NCI-H524 (cell line): ENCODE measurements at regions not wholly inside any gene's neighbourhood (a gene's known extent, or its start where the extent isn't known, plus 50 kb on each side); places are given as distances from the start of the nearest gene placed in this dataset.
"Not testable (repeated sequence)": the region's sequence is repeated elsewhere in the genome, so short reads cannot be mapped to it uniquely, and the experiment has no call there.

Experiments used
- DNase-seq, 2 experiments: peaks; one replicate each; lab custom pipeline; 2025; lab: John Stamatoyannopoulos, UW

GRCh38 chr9:81741103-81741502, 51.8 kb upstream of the TLE1 start:
- no peak for DNase-seq

DNA sequence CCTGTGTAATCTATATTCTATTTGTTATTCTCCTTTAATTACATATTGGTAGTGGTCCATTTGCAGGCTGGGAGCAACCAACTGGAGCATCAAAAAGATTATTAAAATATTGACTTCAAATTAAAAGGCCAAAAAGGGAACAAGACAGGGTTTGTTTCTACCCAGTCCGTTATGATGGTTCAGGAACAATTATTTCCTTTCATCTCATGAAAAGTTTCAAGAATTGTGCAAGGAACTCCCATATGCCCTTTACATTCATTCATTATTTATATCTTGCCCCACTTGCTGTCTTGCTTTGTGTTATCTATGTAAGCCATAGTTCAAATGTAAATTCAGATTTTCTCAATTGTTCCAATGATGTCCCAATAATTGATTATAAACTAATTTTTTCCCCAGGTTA, 58.7 kb upstream of the TLE1 start:
- DNase-seq: no peak

GRCh38 chr9:81753436-81753835, 64.1 kb upstream of the TLE1 start:
- DNase-seq: no peak

DNA sequence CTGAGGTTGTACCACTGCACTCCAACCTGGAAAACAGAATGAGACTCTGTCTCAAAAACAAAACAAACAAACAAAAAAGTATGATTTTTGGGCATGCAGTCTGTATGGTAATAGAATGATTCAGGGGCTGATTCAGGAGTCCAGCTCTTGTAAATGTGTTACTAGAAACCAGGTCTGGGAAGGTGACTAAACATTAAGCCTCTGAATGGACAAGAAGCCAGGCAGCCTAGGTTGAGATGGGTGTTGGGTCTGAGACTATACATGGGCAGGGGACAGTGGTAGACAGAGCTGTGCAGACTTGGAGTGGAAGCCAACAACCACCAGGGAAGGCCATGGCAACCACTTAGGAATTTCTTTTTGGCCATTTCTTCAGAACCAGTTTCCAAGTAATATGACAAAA, 64.9 kb upstream of the TLE1 start:
- no peak for DNase-seq

- DNase-seq: no peak
These were observed 66.4 kb upstream of the TLE1 start for GRCh38 chr9:81755721-81756120.

DNA sequence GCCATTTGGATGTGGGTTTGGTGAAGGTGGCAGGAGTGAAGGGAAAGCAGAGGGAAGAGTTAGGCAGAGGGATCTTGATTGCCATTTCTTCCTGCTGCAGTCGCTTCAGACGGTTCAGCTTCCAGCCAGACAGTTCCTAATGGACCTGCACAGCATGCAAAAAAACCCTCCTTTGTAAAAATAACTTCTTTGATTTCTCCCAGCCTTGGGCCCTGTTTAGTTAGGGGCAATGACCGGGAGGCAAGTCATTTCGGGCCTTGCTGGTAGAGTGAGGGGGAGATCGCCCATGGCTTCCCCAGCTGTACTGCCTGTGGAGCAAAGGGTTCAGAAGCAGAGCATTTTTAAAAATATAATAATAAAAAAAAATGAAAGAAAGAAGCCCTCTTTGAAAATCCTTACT, 67.2 kb upstream of the TLE1 start:
- DNase-seq: no peak

DNA sequence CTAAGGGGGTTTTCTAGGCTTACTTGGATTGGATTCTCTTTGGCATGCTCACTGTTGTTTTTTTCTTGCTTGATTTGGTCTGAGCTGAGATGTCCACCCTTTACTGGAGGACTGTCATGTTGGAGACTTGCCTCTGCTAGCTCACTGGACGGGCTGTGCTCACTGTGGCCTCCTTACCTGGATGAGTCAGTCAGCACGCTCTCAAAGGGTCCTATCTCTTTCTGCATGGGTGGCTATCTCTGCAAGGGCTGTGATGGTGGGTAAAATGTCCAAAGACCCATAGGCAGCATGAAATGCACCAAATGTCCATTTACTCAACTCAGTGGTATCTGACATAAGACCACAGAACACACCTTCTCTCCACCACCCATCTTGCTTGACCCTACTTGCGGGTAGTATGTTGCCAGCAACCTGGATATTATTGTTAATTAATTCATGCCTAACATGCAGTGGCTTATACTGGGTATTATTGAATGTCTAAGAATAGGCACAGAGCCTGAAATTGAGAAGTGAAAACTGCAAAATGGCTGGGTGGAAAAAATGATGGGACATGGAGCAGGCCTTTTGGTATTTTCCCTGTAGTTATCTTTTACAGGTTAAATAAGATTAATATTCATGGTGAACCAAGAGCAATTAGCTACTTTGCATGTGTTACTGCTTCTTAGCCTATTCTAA, 68.9 kb upstream of the TLE1 start:
- DNase-seq: no peak

DNA sequence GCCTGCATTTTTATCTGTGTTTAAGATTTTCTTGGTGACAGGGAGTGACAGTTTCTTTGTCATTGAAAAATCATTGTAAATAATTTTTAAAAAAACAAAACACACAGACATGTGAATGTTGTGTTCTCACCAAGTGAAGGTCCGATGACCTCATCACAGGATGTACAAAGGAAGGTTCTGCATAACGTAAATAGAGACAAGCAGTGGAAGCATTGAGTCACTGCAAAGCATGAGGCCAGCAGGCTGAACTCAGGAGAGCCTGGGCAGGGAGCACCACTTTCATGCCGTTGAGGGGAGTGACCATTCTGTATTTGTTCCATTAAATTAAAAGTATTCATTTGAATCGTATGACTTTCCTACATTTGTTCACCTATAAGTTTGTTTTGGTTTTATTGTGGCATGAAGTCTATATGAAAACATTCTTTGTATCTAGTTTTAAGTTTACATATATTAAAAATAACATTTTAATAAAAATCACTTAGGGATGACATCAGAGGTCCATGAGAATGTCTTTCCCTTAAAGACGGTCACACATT, 70.4 kb upstream of the TLE1 start:
- DNase-seq: no peak

- DNase-seq: no peak
These were observed 78.6 kb upstream of the TLE1 start for GRCh38 chr9:81767921-81768320.

DNA sequence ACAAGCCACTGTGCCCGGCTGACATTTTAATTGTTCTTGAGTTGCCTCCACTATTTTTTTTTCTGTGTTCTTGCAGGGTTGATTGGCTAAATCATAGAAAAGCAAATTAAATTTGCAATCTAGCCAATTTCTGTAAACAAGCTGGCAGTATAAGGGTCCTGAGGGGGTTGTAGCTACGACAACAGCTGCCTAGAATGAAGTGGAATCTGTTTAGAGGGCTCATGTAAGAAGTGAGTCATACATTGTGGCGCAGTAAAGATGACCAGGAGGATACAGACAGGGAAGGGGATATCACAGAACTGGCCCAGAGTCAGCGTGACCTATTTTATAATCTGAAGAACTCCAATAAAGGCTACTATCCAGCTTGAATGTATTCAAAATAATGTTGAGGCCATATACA, 82.2 kb upstream of the TLE1 start:
- no peak for DNase-seq

GRCh38 chr9:81772144-81772543, 82.8 kb upstream of the TLE1 start:
- DNase-seq: no peak

- peak in 1 of 2 experiments; percentile 0 for DNase-seq
These were observed 87.0 kb upstream of the TLE1 start for GRCh38 chr9:81776390-81776789.

GRCh38 chr9:81776834-81777233, 87.5 kb upstream of the TLE1 start:
- DNase-seq: no peak

DNA sequence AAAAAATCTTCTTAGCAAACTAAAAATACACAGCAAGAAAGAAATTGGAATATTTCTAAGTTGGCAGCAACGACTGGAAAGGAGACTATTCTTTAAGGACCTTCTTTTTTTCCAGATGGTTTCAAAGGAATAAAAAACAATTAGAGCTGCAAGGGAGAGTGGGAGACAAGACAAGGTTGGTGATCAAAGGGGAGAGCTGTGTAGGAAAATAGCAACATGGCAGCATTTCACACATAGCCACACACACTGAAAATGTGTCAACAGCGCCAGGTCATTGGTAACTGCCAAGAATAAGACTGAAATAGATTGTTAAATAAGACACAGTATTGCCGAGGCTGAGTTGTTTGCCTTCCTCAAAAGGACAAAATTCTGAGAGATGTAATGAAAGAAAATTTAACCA, 88.1 kb upstream of the TLE1 start:
- DNase-seq: no peak

- DNase-seq: no peak
These were observed 93.1 kb upstream of the TLE1 start for GRCh38 chr9:81782313-81782995.

GRCh38 chr9:81787747-81788632, 98.6 kb upstream of the TLE1 start:
- no peak for DNase-seq

GRCh38 chr9:81789721-81790120, 100.4 kb upstream of the TLE1 start:
- DNase-seq: no peak

- peak in 1 of 2 experiments; percentile 0 for DNase-seq
These were observed 100.8 kb upstream of the TLE1 start for GRCh38 chr9:81790166-81790565.

GRCh38 chr9:81791076-81791475, 101.7 kb upstream of the TLE1 start:
- DNase-seq: peak; percentile 36 to 80

DNA sequence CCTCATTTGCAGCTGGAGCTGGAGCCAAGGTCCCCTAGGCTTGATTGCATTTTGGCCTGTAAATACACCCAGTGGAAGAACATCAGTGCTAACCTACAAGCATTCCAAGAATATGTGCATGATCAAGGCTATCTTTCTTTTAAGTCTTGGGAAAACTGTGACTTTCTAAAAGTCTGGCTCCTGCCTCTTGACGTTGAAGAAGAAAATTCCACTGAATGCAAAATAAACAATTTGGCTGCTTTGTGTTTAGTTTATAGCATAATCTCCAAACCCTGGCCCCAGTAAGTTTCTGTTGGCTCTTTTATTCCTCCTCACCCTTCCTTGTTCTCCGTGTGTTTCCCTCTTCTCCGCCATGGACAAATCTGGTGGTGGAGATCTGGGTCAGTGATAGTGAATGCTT, 109.3 kb upstream of the TLE1 start:
- DNase-seq: no peak

DNA sequence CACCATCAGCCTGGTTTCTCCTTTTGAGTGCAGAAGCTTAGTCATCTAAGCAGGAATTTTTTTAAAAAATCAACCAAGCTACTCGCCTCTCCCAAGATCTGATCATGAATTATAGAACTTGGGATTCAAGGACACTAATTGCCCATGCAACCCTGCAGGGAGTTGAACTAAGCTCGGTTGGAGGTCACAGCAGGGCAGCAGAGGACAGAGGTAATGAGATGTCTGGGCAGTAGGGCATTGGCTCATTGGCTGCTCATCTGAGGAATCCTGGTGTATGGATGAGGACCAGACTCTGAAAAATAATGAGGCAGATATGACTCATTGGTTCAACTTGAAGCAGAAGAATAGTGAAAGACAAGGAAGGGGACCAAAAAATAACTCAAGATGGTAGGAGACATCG, 111.8 kb upstream of the TLE1 start:
- no peak for DNase-seq

DNA sequence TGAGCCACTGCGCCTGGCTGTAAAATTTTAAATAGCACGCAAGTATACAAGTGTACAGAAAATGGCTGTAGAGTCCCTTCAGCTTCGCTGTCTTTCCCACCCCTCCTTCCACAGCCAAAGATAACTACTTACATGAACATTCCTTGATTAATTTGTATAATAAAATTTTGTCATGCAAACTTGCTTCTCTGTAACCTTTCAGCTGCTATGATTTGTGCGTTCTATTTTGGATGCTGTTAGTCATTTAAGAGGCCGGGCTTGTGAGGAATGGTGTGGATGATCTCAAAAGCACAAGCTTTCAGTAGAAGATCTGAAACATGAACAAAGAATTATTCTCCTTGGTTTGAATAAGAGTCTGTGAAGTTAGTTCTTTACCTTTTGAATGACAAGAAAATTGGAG, 115.0 kb upstream of the TLE1 start:
- DNase-seq: no peak

DNA sequence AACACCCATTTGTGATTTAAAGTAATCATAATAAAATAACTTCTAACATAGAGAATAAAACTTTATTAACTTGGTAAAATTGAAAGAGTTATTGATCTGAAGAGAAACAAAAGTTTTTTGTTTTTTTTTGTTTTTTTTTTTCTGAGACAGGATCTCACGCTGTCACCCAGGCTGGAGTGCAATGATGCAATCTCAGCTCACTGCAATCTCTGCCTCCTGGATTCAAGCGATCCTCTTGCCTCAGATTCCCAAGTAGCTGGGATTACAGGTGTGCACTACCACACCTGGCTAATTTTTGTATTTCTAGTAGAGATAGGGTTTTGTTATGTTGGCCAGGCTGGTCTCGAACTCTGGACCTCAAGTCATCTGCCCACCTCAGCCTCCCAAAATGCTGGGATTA, 116.5 kb upstream of the SPATA31D4 start:
- not testable (repeated sequence) for DNase-seq
